ENCODE measurements at regions not wholly inside any gene's neighbourhood (a gene's known extent, or its start where the extent isn't known, plus 50 kb on each side); places are given as distances from the start of the nearest gene placed in this dataset.

DNA sequence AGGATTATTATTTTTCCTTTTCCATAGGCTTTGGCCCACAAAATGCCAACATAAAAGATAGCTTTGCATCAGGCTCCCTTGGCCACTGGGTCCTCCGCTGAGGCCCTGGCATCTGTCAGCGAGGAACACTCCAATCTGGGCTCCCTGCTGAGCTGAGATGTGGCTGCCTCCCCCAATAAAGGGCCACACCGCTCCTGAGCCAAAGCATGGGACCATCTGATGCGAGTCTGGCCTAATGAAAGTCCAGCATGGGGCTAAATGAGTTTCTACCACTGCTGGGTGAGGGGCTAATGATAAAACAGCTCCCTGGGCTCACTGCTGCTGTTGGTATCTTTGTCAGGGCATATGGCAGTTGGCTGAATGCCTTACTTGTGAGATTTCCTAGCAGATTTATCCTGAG lies 817.5 kb upstream of the SLC35B3 start:
- Histone ChIP-seq H3K9me1 (replicated peaks; ENCODE audit: control insufficient read depth, extremely low read depth, insufficient read depth, low read length) (no peaks in the 10 kb centered on the region), H4K20me1 (replicated peaks; ENCODE audit: control insufficient read depth, extremely low read depth, insufficient read depth, low read length) (no peaks in the 10 kb centered on the region), H3K36me3 (ENCODE audit: control insufficient read depth in 2 of 2, extremely low read depth in 1 of 2, insufficient read depth in 2 of 2, low read length in 2 of 2) (no peaks in the 10 kb centered on the region), H3K4me1 (ENCODE audit: control insufficient read depth, extremely low read depth, insufficient read depth, low read length) (no peaks in the 10 kb centered on the region), H3K4me2 (ENCODE audit: insufficient read depth, low read length) (no peak overlapping the region), H2AFZ (ENCODE audit: low read depth, low read length) (no peak overlapping the region), H3K9ac (replicated peaks; ENCODE audit: extremely low read depth, insufficient read depth, low read length) (no peak overlapping the region), H3K79me2 (ENCODE audit: control insufficient read depth, insufficient read depth, low read length) (no peaks in the 10 kb centered on the region), H3K4me3 (replicated peaks in 1 of 3; ENCODE audit: insufficient read depth in 1 of 3, low read depth in 1 of 3, low read length in 3 of 3) (no peak overlapping the region), H3K27ac (ENCODE audit: insufficient read depth, low read depth, low read length) (no peak overlapping the region), H3K9me3 (replicated peaks; ENCODE audit: control insufficient read depth, insufficient read depth, low read length) (no peaks in the 10 kb centered on the region), H3K27me3 (ENCODE audit: control insufficient read depth in 2 of 2, insufficient read depth in 2 of 2, low read length in 2 of 2) (no peaks in the 10 kb centered on the region)
- ChIA-PET CTCF (interaction anchor here (1.0 to 2.2 kb wide), 3 partner anchors 1151 to 1177 kb away, joined by 3 to 18 read pairs (median 3); no protein-coding TSS in a partner anchor), POLR2A (no interaction called here)
- dilution Hi-C loops (cut with MboI; ENCODE audit: extremely low pct_ligation_motif_present, low sequenced_read_pairs) (no loop called here), intact Hi-C loops (cut with micrococcal nuclease) (loop anchor here (10.0 kb wide), 1 partner anchor 268 kb away; no protein-coding TSS in a partner anchor)
- BruUV-seq (replicated peaks), result no TSS peak
- FAIRE-seq (no peak), DNase-seq (ENCODE audit: low read depth, low spot score) (no peak)
- no peak for TF ChIP-seq MYC (IDR thresholded peaks at IDR 0.05; ENCODE audit: low read depth, low read length)
- TF ChIP-seq POLR2A (IDR thresholded peaks at IDR 0.05; ENCODE audit: low read depth, low read length), result no peak
- TF ChIP-seq FOS (IDR thresholded peaks at IDR 0.05; ENCODE audit: borderline replicate concordance, insufficient read depth, low read length), result no peak
- TF ChIP-seq, protein P1, sequence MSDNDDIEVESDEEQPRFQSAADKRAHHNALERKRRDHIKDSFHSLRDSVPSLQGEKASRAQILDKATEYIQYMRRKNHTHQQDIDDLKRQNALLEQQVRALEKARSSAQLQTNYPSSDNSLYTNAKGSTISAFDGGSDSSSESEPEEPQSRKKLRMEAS (IDR thresholded peaks at IDR 0.05; ENCODE audit: insufficient read depth, insufficient read length), result no peak
- TF ChIP-seq GATA2 (IDR thresholded peaks at IDR 0.05; ENCODE audit: insufficient read depth, insufficient read length, low read depth, low read length), result no peak
- TF ChIP-seq EZH2 (IDR thresholded peaks at IDR 0.05; ENCODE audit: borderline replicate concordance, low read depth, low read length, severe bottlenecking), result no peak
- TF ChIP-seq POLR2AphosphoS5 (IDR thresholded peaks at IDR 0.05; ENCODE audit: insufficient read depth, low read depth, low read length), result no peak

DNA sequence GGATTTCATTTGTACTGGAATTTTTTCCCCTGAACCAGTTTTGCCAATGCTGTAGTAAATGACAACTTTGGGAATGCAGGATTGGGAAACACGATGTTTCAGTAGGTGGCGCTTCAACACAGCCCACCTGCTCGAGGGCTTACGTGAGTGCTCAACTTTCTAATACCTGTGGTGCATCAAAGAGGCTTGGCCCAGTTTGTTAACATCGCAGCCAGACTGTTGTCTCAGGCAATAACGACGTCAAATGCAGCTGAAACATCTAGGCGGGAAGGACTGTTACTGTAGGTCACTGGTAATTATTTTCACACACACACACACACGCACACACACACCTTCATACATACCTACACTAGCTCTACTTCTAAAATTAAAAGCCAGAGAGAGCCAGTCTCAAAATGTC lies 815.5 kb upstream of the SLC35B3 start:
- POLR2A ChIA-PET, result no interaction called here
- intact Hi-C loops (cut with micrococcal nuclease), result loop anchor here (1.0 to 10.0 kb wide), 3 partner anchors 266 to 1178 kb away; no protein-coding TSS in a partner anchor
- BruUV-seq (replicated peaks), result no TSS peak

More for the DNA sequence above, 815.5 kb upstream of the SLC35B3 start:
- Histone ChIP-seq H3K9me3 (replicated peaks; ENCODE audit: control insufficient read depth, insufficient read depth, low read length) (no peaks in the 10 kb centered on the region), H3K9me1 (replicated peaks; ENCODE audit: control insufficient read depth, extremely low read depth, insufficient read depth, low read length) (no peaks in the 10 kb centered on the region), H3K4me1 (ENCODE audit: control insufficient read depth, extremely low read depth, insufficient read depth, low read length) (no peaks in the 10 kb centered on the region), H3K36me3 (ENCODE audit: control insufficient read depth in 2 of 2, extremely low read depth in 1 of 2, insufficient read depth in 2 of 2, low read length in 2 of 2) (no peaks in the 10 kb centered on the region), H4K20me1 (replicated peaks; ENCODE audit: control insufficient read depth, extremely low read depth, insufficient read depth, low read length) (no peaks in the 10 kb centered on the region), H3K4me3 (replicated peaks in 1 of 3; ENCODE audit: insufficient read depth in 1 of 3, low read depth in 1 of 3, low read length in 3 of 3) (no peak overlapping the region), H3K79me2 (ENCODE audit: control insufficient read depth, insufficient read depth, low read length) (no peaks in the 10 kb centered on the region), H3K27ac (ENCODE audit: insufficient read depth, low read depth, low read length) (no peak overlapping the region), H3K9ac (replicated peaks; ENCODE audit: extremely low read depth, insufficient read depth, low read length) (no peak overlapping the region), H2AFZ (ENCODE audit: low read depth, low read length) (no peak overlapping the region), H3K27me3 (ENCODE audit: control insufficient read depth in 2 of 2, insufficient read depth in 2 of 2, low read length in 2 of 2) (no peaks in the 10 kb centered on the region), H3K4me2 (ENCODE audit: insufficient read depth, low read length) (no peak overlapping the region)
- dilution Hi-C loops (cut with MboI; ENCODE audit: extremely low pct_ligation_motif_present, low sequenced_read_pairs), result no loop called here
- CTCF ChIA-PET, result interaction anchor here (1.0 to 3.3 kb wide), 5 partner anchors 14 to 1179 kb away, joined by 3 to 28 read pairs (median 5); no protein-coding TSS in a partner anchor
- DNase-seq (ENCODE audit: low read depth, low spot score) (peak; percentile 52), FAIRE-seq (no peak)
- TF ChIP-seq EZH2 (IDR thresholded peaks at IDR 0.05; ENCODE audit: borderline replicate concordance, low read depth, low read length, severe bottlenecking) (no peak), FOS (IDR thresholded peaks at IDR 0.05; ENCODE audit: borderline replicate concordance, insufficient read depth, low read length) (no peak), POLR2AphosphoS5 (IDR thresholded peaks at IDR 0.05; ENCODE audit: insufficient read depth, low read depth, low read length) (no peak)
- TF ChIP-seq, protein P2, sequence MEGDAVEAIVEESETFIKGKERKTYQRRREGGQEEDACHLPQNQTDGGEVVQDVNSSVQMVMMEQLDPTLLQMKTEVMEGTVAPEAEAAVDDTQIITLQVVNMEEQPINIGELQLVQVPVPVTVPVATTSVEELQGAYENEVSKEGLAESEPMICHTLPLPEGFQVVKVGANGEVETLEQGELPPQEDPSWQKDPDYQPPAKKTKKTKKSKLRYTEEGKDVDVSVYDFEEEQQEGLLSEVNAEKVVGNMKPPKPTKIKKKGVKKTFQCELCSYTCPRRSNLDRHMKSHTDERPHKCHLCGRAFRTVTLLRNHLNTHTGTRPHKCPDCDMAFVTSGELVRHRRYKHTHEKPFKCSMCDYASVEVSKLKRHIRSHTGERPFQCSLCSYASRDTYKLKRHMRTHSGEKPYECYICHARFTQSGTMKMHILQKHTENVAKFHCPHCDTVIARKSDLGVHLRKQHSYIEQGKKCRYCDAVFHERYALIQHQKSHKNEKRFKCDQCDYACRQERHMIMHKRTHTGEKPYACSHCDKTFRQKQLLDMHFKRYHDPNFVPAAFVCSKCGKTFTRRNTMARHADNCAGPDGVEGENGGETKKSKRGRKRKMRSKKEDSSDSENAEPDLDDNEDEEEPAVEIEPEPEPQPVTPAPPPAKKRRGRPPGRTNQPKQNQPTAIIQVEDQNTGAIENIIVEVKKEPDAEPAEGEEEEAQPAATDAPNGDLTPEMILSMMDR (IDR thresholded peaks at IDR 0.05; ENCODE audit: extremely low read depth in 1 of 2, insufficient read depth in 1 of 2, low read depth in 1 of 2, low read length in 2 of 2), result peak; percentile 32 to 41
- TF ChIP-seq, protein P1 (IDR thresholded peaks at IDR 0.05; ENCODE audit: insufficient read depth, insufficient read length), result no peak
